Stimulated activated CD4-positive, alpha-beta T cell treated with anti-CD3 and anti-CD28 coated beads, TNF-alpha, amount 100 ng/mL, for 1 hour (primary cell): ENCODE measurements at regions not wholly inside any gene's neighbourhood (a gene's known extent, or its start where the extent isn't known, plus 50 kb on each side); places are given as distances from the start of the nearest gene placed in this dataset.

Experiments
- DNase-seq, 3 donors: peaks; one replicate each; pipeline ENCODE4 v3.0.0-alpha.2; 2020; ENCODE audit warnings: low read depth in 3 of 3, low spot score in 1 of 3

GRCh38 chr16:72355561-72355960, 183.6 kb upstream of the PMFBP1 start:
- DNase-seq, result no peak

GRCh38 chr16:72349719-72350118, 177.8 kb upstream of the PMFBP1 start:
- no peak for DNase-seq

- no peak for DNase-seq
These were observed 161.0 kb upstream of the PMFBP1 start for GRCh38 chr16:72332926-72333325.

- no peak for DNase-seq
These were observed 152.6 kb upstream of the PMFBP1 start for GRCh38 chr16:72324578-72324977.

GRCh38 chr16:72317446-72317845, 145.5 kb upstream of the PMFBP1 start:
- DNase-seq, result no peak

- no peak for DNase-seq
These were observed 141.9 kb upstream of the PMFBP1 start for GRCh38 chr16:72313903-72314302.

- DNase-seq, result no peak
These were observed 140.9 kb upstream of the PMFBP1 start for GRCh38 chr16:72312828-72313227.

- no peak for DNase-seq
These were observed 139.5 kb upstream of the PMFBP1 start for GRCh38 chr16:72311426-72311825.

- no peak for DNase-seq
These were observed 137.0 kb upstream of the PMFBP1 start for GRCh38 chr16:72309001-72309400.

- no peak for DNase-seq
These were observed 136.4 kb upstream of the PMFBP1 start for GRCh38 chr16:72308396-72308795.

GRCh38 chr16:72302332-72302731, 130.4 kb upstream of the PMFBP1 start:
- DNase-seq, result no peak

GRCh38 chr16:72301523-72302236, 129.7 kb upstream of the PMFBP1 start:
- DNase-seq, result no peak

- no peak for DNase-seq
These were observed 128.9 kb upstream of the PMFBP1 start for GRCh38 chr16:72300892-72301291.

- no peak for DNase-seq
These were observed 127.8 kb upstream of the PMFBP1 start for GRCh38 chr16:72299684-72300243.

- DNase-seq, result no peak
These were observed 127.0 kb upstream of the PMFBP1 start for GRCh38 chr16:72298961-72299360.

- DNase-seq, result no peak
These were observed 124.0 kb upstream of the PMFBP1 start for GRCh38 chr16:72295914-72296313.

- no peak for DNase-seq
These were observed 119.6 kb upstream of the PMFBP1 start for GRCh38 chr16:72291531-72291981.

- no peak for DNase-seq
These were observed 119.2 kb upstream of the PMFBP1 start for GRCh38 chr16:72291121-72291520.

- DNase-seq, result no peak
These were observed 115.7 kb upstream of the PMFBP1 start for GRCh38 chr16:72287649-72288048.

GRCh38 chr16:72286936-72287620, 115.1 kb upstream of the PMFBP1 start:
- no peak for DNase-seq

- no peak for DNase-seq
These were observed 113.8 kb upstream of the PMFBP1 start for GRCh38 chr16:72285728-72286127.

- no peak for DNase-seq
These were observed 113.4 kb upstream of the PMFBP1 start for GRCh38 chr16:72285324-72285723.
